GM12878 (cell line): ENCODE measurements at regions not wholly inside any gene's neighbourhood (a gene's known extent, or its start where the extent isn't known, plus 50 kb on each side); places are given as distances from the start of the nearest gene placed in this dataset.
A peak's percentile ranks its signal among the peaks of the same experiment; 100 is the strongest.

ENCODE experiments used
- ATAC-seq: fragments of 200-7000 bp; cut with Tn5 transposase; 3 replicates; pipeline ENCODE4 v1.9.1; 2020; ENCODE audit warnings: mild to moderate bottlenecking, moderate library complexity
- BruUV-seq: library from RNA; stranded (reverse); fragments of 400-500 nt; replicated peaks from 2 replicates; lab custom pipeline; 2021; lab: Mats Ljungman, UMichigan
- CTCF ChIA-PET: fragments of 300-600 bp; sonication (Branson Sonifier 250); formaldehyde crosslinking; extraction: SDS; loops from one replicate; lab custom pipeline; 2021; ENCODE audit warnings: inconsistent platforms; lab: Yijun Ruan, JAX
- POLR2A ChIA-PET: fragments of 350-600 bp; formaldehyde crosslinking; extraction: SDS; loops from one replicate; lab custom pipeline; 2021; ENCODE audit warnings: inconsistent platforms; lab: Charles Lee
- RAD21 ChIA-PET: fragments of 300-600 bp; sonication (Branson Sonifier 250); formaldehyde crosslinking; loops from one replicate; lab custom pipeline; 2023; ENCODE audit warnings: antibody characterized with exemption; ENCODE audit not compliant: unreplicated experiment; lab: Charles Lee
- SMC1A ChIA-PET: fragments of 300-600 bp; sonication (Branson Sonifier 250); formaldehyde crosslinking; loops from one replicate; lab custom pipeline; 2023; ENCODE audit not compliant: unreplicated experiment, uncharacterized antibody; lab: Charles Lee
- DNase-seq: peaks from one replicate; pipeline ENCODE4 v3.0.0-alpha.2; 2011; ENCODE audit warnings: low read depth, low spot score
- FAIRE-seq: peaks from 3 replicates; lab custom pipeline; 2011; peaks lifted over from hg19 to GRCh38; lab: Jason Lieb, UNC
- H2AFZ ChIP-seq: 2 replicates; pipeline ENCODE4 v1.6.0; 2011; ENCODE audit warnings: low read depth, low read length, control low read depth; ENCODE audit not compliant: control insufficient read depth
- H3K27ac ChIP-seq: 2 replicates; pipeline ENCODE4 v1.5.1; 2011; ENCODE audit warnings: control low read depth; ENCODE audit not compliant: control insufficient read depth, insufficient read depth
- H3K27me3 ChIP-seq, 2 experiments: replicated peaks in 1 of 2; 2 replicates each; pipeline versions ENCODE4 v1.6.0 to v1.6.1; 2011; ENCODE audit warnings: low read length in 1 of 2; ENCODE audit not compliant: control insufficient read depth in 2 of 2, insufficient read depth in 2 of 2
- H3K36me3 ChIP-seq, 2 experiments: 2 replicates each; pipeline ENCODE4 v1.5.1; 2011; ENCODE audit warnings: low read length in 1 of 2; ENCODE audit not compliant: control insufficient read depth in 2 of 2, insufficient read depth in 2 of 2
- H3K4me1 ChIP-seq: 2 replicates; pipeline ENCODE4 v1.6.1; 2011; ENCODE audit warnings: mild to moderate bottlenecking, low read length, moderate library complexity, mixed read lengths; ENCODE audit not compliant: control insufficient read depth, insufficient read depth
- H3K4me2 ChIP-seq: 2 replicates; pipeline ENCODE4 v1.6.0; 2011; ENCODE audit warnings: control low read depth; ENCODE audit not compliant: control insufficient read depth, insufficient read depth
- H3K4me3 ChIP-seq: fragments of 200-600 bp; sonication (generic); 2 replicates; pipeline ENCODE4 v1.5.1; 2016
- H3K79me2 ChIP-seq: 2 replicates; pipeline ENCODE4 v1.6.0; 2011; ENCODE audit warnings: low read length; ENCODE audit not compliant: control insufficient read depth, insufficient read depth
- H3K9ac ChIP-seq: 2 replicates; pipeline ENCODE4 v1.8.0; 2011; ENCODE audit warnings: low read length, control low read depth, mixed read lengths; ENCODE audit not compliant: control insufficient read depth, insufficient read depth
- H3K9me3 ChIP-seq: replicated peaks from 3 replicates; pipeline ENCODE4 v1.5.1; 2011; ENCODE audit warnings: mild to moderate bottlenecking, low read length; ENCODE audit not compliant: control insufficient read depth, insufficient read depth
- H4K20me1 ChIP-seq: 2 replicates; pipeline ENCODE4 v1.6.0; 2011; ENCODE audit not compliant: control insufficient read depth, insufficient read depth
- ASH2L ChIP-seq: fragments of 300-600, 200-600 bp; sonication (generic); IDR thresholded peaks from 2 replicates; pipeline ENCODE4 v1.6.1; 2017; ENCODE audit warnings: low read depth, mild to moderate bottlenecking, borderline replicate concordance
- BRCA1 ChIP-seq: IDR thresholded peaks from 2 replicates; pipeline ENCODE4 v1.6.1; 2011; ENCODE audit warnings: low read depth, low read length, improper control_type of control experiment
- EGR1 ChIP-seq, 2 experiments: IDR thresholded peaks; 1 replicate in 1 of 2; 2 replicates in 1 of 2; pipeline ENCODE4 v1.6.1; 2011 to 2012; ENCODE audit warnings: low read depth in 2 of 2, low read length in 2 of 2, borderline replicate concordance in 1 of 2, mild to moderate bottlenecking in 1 of 2, moderate library complexity in 1 of 2
- RUNX3 ChIP-seq: IDR thresholded peaks from 2 replicates; pipeline ENCODE4 v1.6.1; 2012; ENCODE audit warnings: low read length, inconsistent platforms
- TCF12 ChIP-seq: IDR thresholded peaks from 2 replicates; pipeline ENCODE4 v1.6.1; 2011; ENCODE audit warnings: low read depth, mild to moderate bottlenecking, low read length
- WGBS: methylation state at CpG from one replicate; pipeline ENCODE4 v1.1.6; 2016; ENCODE audit warnings: low lambda C conversion rate; ENCODE audit not compliant: insufficient replicate concordance, insufficient coverage; ENCODE audit errors: missing lambda C conversion rate; 5-methylcytosine and 5-hydroxymethylcytosine counted together
- in situ Hi-C: fragments of 300-500 bp; cut with MboI; formaldehyde crosslinking; loops from 9 replicates; pipeline ENCODE4 v1.14.3; 2018; ENCODE audit warnings: mixed read lengths
- intact Hi-C: fragments of 100-400 bp; cut with micrococcal nuclease; formaldehyde crosslinking; loops from one replicate; pipeline ENCODE4 v1.14.2; 2022; ENCODE audit not compliant: unreplicated experiment

DNA sequence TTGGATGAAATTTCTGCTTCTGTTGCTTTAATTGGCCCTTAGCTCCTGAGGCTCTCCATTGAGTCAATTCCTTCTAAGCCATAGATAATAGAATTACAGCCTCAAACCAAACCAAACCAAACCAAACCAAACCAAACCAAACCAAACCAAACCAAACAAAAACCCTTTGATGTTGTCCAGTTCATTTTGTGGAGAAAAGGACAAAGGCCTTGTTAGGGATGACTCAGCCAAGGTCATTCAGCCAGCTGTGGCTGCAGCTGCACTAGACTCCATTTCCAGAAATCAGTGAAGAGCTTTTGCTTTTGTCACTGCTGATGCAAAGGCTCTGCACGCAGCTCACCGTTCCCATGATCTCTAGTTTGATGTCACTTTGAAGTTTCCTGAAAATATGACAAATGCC lies 82.2 kb upstream of the RMST start:
- Histone ChIP-seq H3K36me3 (no peaks in the 10 kb centered on the region), H3K4me2 (no peak overlapping the region), H3K27me3 (no peaks in the 10 kb centered on the region), H3K79me2 (no peaks in the 10 kb centered on the region), H3K4me3 (no peak overlapping the region), H4K20me1 (no peaks in the 10 kb centered on the region), H3K27ac (no peak overlapping the region), H3K9me3 (no peaks in the 10 kb centered on the region), H2AFZ (no peak overlapping the region), H3K4me1 (no peaks in the 10 kb centered on the region), H3K9ac (no peak overlapping the region)
- ChIA-PET POLR2A (no interaction called here), RAD21 (no interaction called here), CTCF (no interaction called here), SMC1A (interaction anchor here (1.2 to 2.1 kb wide), 2 partner anchors 17 to 23 kb away, joined by 4 to 7 read pairs; no protein-coding TSS in a partner anchor)
- FAIRE-seq (no peak), ATAC-seq (no peak; the same call in 2 of the 3 replicates), DNase-seq (no peak)
- intact Hi-C loops: no loop called here
- in situ Hi-C loops: no loop called here
- 40% methylated on average over 2 of the region's 2 CpGs for WGBS
- BruUV-seq: no TSS peak
- peak; percentile 76; the same call in 1 of the 2 replicates for TF ChIP-seq TCF12
- TF ChIP-seq BRCA1: no peak
- no peak for TF ChIP-seq EGR1 (IDR thresholded peaks at IDR 0.05; ENCODE audit: borderline replicate concordance in 1 of 2, low read depth in 2 of 2, low read length in 2 of 2)
- TF ChIP-seq RUNX3: 0 out of 2 replicates have a peak, but pooled peaks have one; percentile 6

DNA sequence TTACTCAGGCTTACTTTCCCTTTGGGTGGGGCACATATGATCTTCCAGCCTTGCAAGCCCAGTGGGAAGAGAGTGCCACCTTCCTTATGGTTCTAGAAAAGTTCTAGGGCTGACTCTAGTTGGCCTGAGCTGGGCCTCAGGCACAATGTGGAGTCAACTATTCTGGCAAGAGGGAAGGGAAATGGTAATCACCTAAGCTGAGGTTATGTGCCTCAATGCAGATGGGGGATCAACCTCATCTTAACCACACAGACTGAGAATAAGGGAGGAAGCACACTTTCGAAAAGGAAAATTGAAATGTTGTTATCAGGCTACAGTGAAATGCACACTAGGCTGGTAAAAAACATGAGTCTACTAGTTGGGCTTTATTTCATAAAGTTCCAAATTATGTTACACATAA lies 77.5 kb upstream of the RMST start:
- H2AFZ ChIP-seq: no peak overlapping the region
- no peaks in the 10 kb centered on the region for H3K79me2 ChIP-seq
- no peak for DNase-seq
- POLR2A ChIA-PET: interaction anchor here (0.6 kb wide), 1 partner anchor 876 kb away, joined by 8 read pairs; no protein-coding TSS in a partner anchor
- H3K9ac ChIP-seq: no peak overlapping the region
- H3K36me3 ChIP-seq: no peaks in the 10 kb centered on the region
- SMC1A ChIA-PET: interaction anchor here (0.8 to 1.9 kb wide), 3 partner anchors 9 to 29 kb away, joined by 3 to 7 read pairs (median 4); no protein-coding TSS in a partner anchor
- in situ Hi-C loops: no loop called here
- no peaks in the 10 kb centered on the region for H3K9me3 ChIP-seq
- 42% methylated on average over 1 of the region's 1 CpG for WGBS
- no peak overlapping the region for H3K4me3 ChIP-seq
- intact Hi-C loops: no loop called here
- no TSS peak for BruUV-seq
- no peaks in the 10 kb centered on the region for H4K20me1 ChIP-seq
- no peak for TF ChIP-seq ASH2L
- peak; percentile 33; the same call in 1 of the 2 replicates for TF ChIP-seq RUNX3
- TF ChIP-seq, all 136 proteins: peak for 1
- H3K4me1 ChIP-seq: no peaks in the 10 kb centered on the region
- FAIRE-seq (no peak), ATAC-seq (no peak)
- no peaks in the 10 kb centered on the region for H3K27me3 ChIP-seq
- no peak overlapping the region for H3K4me2 ChIP-seq
- CTCF ChIA-PET: interaction anchor here (1.1 kb wide), 1 partner anchor 8 kb away, joined by 3 read pairs; no protein-coding TSS in a partner anchor
- H3K27ac ChIP-seq: no peak overlapping the region
- RAD21 ChIA-PET: interaction anchor here (1.1 kb wide), 1 partner anchor 18 kb away, joined by 3 read pairs; no protein-coding TSS in a partner anchor
